Stomach (tissue), 4 donors: ENCODE measurements at regions not wholly inside any gene's neighbourhood (a gene's known extent, or its start where the extent isn't known, plus 50 kb on each side); places are given as distances from the start of the nearest gene placed in this dataset.

ENCODE experiments used
- EP300 ChIP-seq: sonication (generic); formaldehyde crosslinking; IDR thresholded peaks from one replicate; pipeline ENCODE4 v1.6.1; 2017; ENCODE audit warnings: antibody characterized with exemption
- POLR2A ChIP-seq, 4 donors: fragments of 450-650 bp; IDR thresholded peaks; one replicate each; pipeline ENCODE4 v1.6.1; 2016; ENCODE audit warnings: antibody characterized with exemption in 4 of 4, control low read depth in 2 of 4, mild to moderate bottlenecking in 1 of 4, moderate library complexity in 1 of 4
- POLR2AphosphoS5 ChIP-seq, 3 donors: sonication (generic); formaldehyde crosslinking; IDR thresholded peaks; one replicate each; pipeline ENCODE4 v1.6.1; 2016; ENCODE audit warnings: antibody characterized with exemption in 3 of 3
- TF ChIP-seq, protein P1 (sequence below), 7 experiments: fragments of 450-650 bp in 4 of 7; fragments of 200-600 bp in 3 of 7; sonication (generic) in 3 of 7; IDR thresholded peaks; one replicate each; pipeline ENCODE4 v1.5.1; 2016 to 2019; ENCODE audit warnings: antibody characterized with exemption in 7 of 7, control low read depth in 2 of 7, mild to moderate bottlenecking in 1 of 7

DNA sequence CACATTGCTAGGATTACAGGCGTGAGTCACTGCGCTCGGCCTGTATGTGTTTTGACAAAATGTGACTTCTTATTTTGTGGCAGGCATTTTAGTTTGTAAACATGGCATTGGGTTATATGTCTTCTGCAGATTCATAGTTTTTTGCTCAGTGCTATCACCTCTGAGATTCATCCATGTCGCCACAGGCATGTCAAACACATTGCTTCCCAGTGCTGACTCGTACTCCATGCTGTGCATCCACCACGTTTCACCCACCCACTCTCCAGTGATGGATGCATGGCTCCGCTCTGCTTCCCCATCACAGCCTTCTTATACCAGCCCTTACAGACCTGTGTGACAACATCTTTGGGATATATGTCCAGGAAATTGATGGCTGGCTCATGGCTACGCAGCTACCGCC, 158.8 kb downstream of the GAS1 start:
- TF ChIP-seq POLR2A (IDR thresholded peaks at IDR 0.05) (no peak), POLR2AphosphoS5 (IDR thresholded peaks at IDR 0.05) (no peak), EP300 (no peak)
- TF ChIP-seq, protein P1, sequence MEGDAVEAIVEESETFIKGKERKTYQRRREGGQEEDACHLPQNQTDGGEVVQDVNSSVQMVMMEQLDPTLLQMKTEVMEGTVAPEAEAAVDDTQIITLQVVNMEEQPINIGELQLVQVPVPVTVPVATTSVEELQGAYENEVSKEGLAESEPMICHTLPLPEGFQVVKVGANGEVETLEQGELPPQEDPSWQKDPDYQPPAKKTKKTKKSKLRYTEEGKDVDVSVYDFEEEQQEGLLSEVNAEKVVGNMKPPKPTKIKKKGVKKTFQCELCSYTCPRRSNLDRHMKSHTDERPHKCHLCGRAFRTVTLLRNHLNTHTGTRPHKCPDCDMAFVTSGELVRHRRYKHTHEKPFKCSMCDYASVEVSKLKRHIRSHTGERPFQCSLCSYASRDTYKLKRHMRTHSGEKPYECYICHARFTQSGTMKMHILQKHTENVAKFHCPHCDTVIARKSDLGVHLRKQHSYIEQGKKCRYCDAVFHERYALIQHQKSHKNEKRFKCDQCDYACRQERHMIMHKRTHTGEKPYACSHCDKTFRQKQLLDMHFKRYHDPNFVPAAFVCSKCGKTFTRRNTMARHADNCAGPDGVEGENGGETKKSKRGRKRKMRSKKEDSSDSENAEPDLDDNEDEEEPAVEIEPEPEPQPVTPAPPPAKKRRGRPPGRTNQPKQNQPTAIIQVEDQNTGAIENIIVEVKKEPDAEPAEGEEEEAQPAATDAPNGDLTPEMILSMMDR (IDR thresholded peaks at IDR 0.05) = no peak
